ENCODE measurements at regions not wholly inside any gene's neighbourhood (a gene's known extent, or its start where the extent isn't known, plus 50 kb on each side); places are given as distances from the start of the nearest gene placed in this dataset.
"Not testable (repeated sequence)": the region's sequence is repeated elsewhere in the genome, so short reads cannot be mapped to it uniquely, and the experiment has no call there.

- Mint-ChIP-seq H3K36me3 (ENCODE audit: low read depth) (no peaks in the 10 kb centered on the region), H3K27ac (no peak overlapping the region), H3K4me1 (ENCODE audit: low read depth) (no peaks in the 10 kb centered on the region), H3K4me3 (ENCODE audit: low read depth) (no peak overlapping the region), H3K9me3 (no peaks in the 10 kb centered on the region), H3K27me3 (ENCODE audit: low read depth) (peaks cover 21% of the 10 kb centered on the region)
- intact Hi-C loops (cut with micrococcal nuclease), result no loop called here
- DNase-seq (ENCODE audit: low spot score), result no peak
Measured at GRCh38 chr17:51347851-51348584, 87.7 kb downstream of the UTP18 start.

- H3K4me1 Mint-ChIP-seq (ENCODE audit: low read depth), result no peaks in the 10 kb centered on the region
- DNase-seq (ENCODE audit: low spot score), result no peak
- H3K27me3 Mint-ChIP-seq (ENCODE audit: low read depth), result peaks cover 22% of the 10 kb centered on the region
- no peak overlapping the region for H3K27ac Mint-ChIP-seq
- H3K9me3 Mint-ChIP-seq, result no peaks in the 10 kb centered on the region
- intact Hi-C loops (cut with micrococcal nuclease), result no loop called here
- no peak overlapping the region for H3K4me3 Mint-ChIP-seq (ENCODE audit: low read depth)
- H3K36me3 Mint-ChIP-seq (ENCODE audit: low read depth), result no peaks in the 10 kb centered on the region
Measured at GRCh38 chr17:51351080-51351479, 90.7 kb downstream of the UTP18 start.

GRCh38 chr17:51351890-51352289, 91.5 kb downstream of the UTP18 start:
- Mint-ChIP-seq H3K27ac (no peak overlapping the region), H3K36me3 (ENCODE audit: low read depth) (no peaks in the 10 kb centered on the region), H3K27me3 (ENCODE audit: low read depth) (peaks cover 21% of the 10 kb centered on the region), H3K9me3 (no peaks in the 10 kb centered on the region), H3K4me3 (ENCODE audit: low read depth) (no peak overlapping the region), H3K4me1 (ENCODE audit: low read depth) (no peaks in the 10 kb centered on the region)
- intact Hi-C loops (cut with micrococcal nuclease), result no loop called here
- no peak for DNase-seq (ENCODE audit: low spot score)

- Mint-ChIP-seq H3K27me3 (ENCODE audit: low read depth) (peaks cover 19% of the 10 kb centered on the region), H3K36me3 (ENCODE audit: low read depth) (no peaks in the 10 kb centered on the region), H3K27ac (no peak overlapping the region), H3K4me3 (ENCODE audit: low read depth) (no peak overlapping the region), H3K9me3 (no peaks in the 10 kb centered on the region), H3K4me1 (ENCODE audit: low read depth) (no peaks in the 10 kb centered on the region)
- intact Hi-C loops (cut with micrococcal nuclease), result no loop called here
- DNase-seq (ENCODE audit: low spot score), result no peak
Measured at GRCh38 chr17:51352798-51353197, 92.5 kb downstream of the UTP18 start.

- H3K27me3 Mint-ChIP-seq (ENCODE audit: low read depth), result peaks cover 19% of the 10 kb centered on the region
Measured at GRCh38 chr17:51353296-51353695, 93.0 kb downstream of the UTP18 start.

DNA sequence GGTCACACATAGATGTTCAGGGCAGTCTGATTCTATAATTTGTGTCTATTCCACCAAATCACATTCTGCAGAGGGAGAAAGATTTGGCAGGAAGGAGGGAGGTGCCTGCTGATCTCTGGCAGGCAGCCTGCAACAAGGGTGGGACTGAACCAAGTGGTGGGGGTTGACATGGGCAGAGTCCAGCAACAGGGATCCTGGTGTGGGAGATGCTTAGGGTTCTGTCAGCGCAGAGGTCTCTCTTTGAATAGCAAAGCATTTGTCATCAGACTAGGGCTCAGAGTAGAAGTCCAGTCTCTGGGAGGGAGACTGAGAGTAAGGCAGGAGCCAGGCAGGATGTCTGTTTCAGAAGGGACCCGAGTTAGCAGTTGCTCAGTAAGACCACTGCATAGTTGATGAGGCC, 94.6 kb downstream of the UTP18 start:
- no peak overlapping the region for H3K4me3 Mint-ChIP-seq (ENCODE audit: low read depth)
- no peak overlapping the region for H3K27ac Mint-ChIP-seq
- H3K27me3 Mint-ChIP-seq (ENCODE audit: low read depth), result peaks cover 16% of the 10 kb centered on the region
- H3K4me1 Mint-ChIP-seq (ENCODE audit: low read depth), result no peaks in the 10 kb centered on the region
- intact Hi-C loops (cut with micrococcal nuclease), result no loop called here
- H3K9me3 Mint-ChIP-seq, result no peaks in the 10 kb centered on the region
- no peaks in the 10 kb centered on the region for H3K36me3 Mint-ChIP-seq (ENCODE audit: low read depth)
- DNase-seq (ENCODE audit: low spot score), result no peak

More at GRCh38 chr17:51353296-51353695, 93.0 kb downstream of the UTP18 start:
- H3K4me3 Mint-ChIP-seq (ENCODE audit: low read depth), result no peak overlapping the region
- H3K4me1 Mint-ChIP-seq (ENCODE audit: low read depth), result no peaks in the 10 kb centered on the region
- H3K27ac Mint-ChIP-seq, result no peak overlapping the region
- no peaks in the 10 kb centered on the region for H3K9me3 Mint-ChIP-seq
- no peaks in the 10 kb centered on the region for H3K36me3 Mint-ChIP-seq (ENCODE audit: low read depth)
- DNase-seq (ENCODE audit: low spot score), result no peak
- intact Hi-C loops (cut with micrococcal nuclease), result no loop called here

DNA sequence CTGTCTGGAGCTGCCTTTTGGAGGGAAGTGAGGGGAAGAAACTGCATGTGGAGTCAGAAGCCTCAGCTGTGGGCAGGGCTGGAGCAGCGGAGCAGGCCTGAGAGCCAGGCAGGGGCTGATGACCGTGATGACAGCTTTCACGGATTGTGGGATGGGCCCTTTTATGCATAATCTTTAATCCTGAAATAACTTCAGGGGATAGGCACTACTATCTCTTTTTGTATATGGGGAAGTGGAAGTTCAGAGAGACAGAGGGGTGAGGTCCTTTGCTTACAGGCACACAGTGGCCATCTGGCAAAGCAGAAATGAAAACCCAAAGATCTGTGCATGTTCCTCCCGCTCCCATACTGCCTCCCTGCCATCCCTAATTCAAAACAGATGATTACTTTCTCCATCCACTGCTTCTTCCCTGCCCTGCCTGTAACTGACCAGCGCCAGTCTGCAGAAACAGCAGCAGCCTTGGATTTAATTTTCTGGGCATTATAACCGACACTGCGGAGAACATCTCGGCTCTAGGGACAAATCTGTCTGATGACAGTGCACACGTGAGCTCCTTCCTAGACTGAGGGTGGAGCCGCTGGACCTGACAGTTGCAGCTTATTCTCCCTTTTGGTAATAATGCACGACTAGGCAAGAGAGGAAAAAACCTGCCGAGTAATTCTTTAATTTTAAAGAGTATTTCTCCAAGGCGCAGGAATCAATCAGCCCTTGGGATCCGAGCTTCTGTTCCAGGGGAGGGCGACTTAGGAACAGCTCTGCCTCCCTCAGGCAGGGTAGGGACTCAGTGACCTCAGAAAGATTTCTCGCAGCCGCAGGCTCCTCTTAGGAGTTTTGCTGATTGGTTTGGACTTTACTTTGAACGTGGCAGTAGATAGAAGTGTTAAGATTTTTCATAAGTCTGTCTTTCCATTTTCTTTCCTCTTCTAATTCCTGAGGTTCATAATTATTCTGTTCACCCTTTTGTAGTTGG, 95.4 kb downstream of the UTP18 start:
- no peak overlapping the region for H3K4me3 Mint-ChIP-seq (ENCODE audit: low read depth)
- H3K36me3 Mint-ChIP-seq (ENCODE audit: low read depth), result no peaks in the 10 kb centered on the region
- peaks cover 19% of the 10 kb centered on the region for H3K27me3 Mint-ChIP-seq (ENCODE audit: low read depth)
- no peaks in the 10 kb centered on the region for H3K9me3 Mint-ChIP-seq
- no peaks in the 10 kb centered on the region for H3K4me1 Mint-ChIP-seq (ENCODE audit: low read depth)
- DNase-seq (ENCODE audit: low spot score), result no peak
- intact Hi-C loops (cut with micrococcal nuclease), result no loop called here
- H3K27ac Mint-ChIP-seq, result no peak overlapping the region

DNA sequence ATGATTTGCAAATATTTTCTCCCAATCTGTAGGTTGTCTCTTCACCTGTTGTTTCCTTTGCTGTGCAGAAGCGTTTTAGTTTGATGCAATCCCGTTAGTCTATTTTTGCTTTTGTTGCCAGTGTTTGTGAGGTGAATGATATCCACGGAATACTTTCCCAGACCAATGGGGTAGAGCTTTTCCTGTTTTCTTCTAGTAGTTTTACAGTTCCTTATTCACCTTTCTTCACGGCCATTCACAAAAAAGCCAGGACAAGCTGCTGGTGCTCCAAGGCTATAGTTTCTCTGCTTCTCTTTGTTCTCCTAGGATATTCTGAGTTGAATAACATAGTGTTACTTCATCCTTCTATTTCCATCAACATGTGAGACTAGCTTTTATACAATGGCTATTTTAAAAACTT, 98.7 kb downstream of the UTP18 start:
- H3K27ac Mint-ChIP-seq, result no peak overlapping the region
- DNase-seq (ENCODE audit: low spot score), result no peak
- no peaks in the 10 kb centered on the region for H3K9me3 Mint-ChIP-seq
- H3K36me3 Mint-ChIP-seq (ENCODE audit: low read depth), result no peaks in the 10 kb centered on the region
- peaks cover 7% of the 10 kb centered on the region for H3K27me3 Mint-ChIP-seq (ENCODE audit: low read depth)
- H3K4me3 Mint-ChIP-seq (ENCODE audit: low read depth), result no peak overlapping the region
- intact Hi-C loops (cut with micrococcal nuclease), result no loop called here
- no peaks in the 10 kb centered on the region for H3K4me1 Mint-ChIP-seq (ENCODE audit: low read depth)

- Mint-ChIP-seq H3K27ac (no peak overlapping the region), H3K4me1 (ENCODE audit: low read depth) (peaks cover 8% of the 10 kb centered on the region), H3K36me3 (ENCODE audit: low read depth) (no peaks in the 10 kb centered on the region), H3K27me3 (ENCODE audit: low read depth) (peaks cover 7% of the 10 kb centered on the region), H3K4me3 (ENCODE audit: low read depth) (no peak overlapping the region), H3K9me3 (no peaks in the 10 kb centered on the region)
- DNase-seq (ENCODE audit: low spot score), result no peak
- intact Hi-C loops (cut with micrococcal nuclease), result no loop called here
Measured at GRCh38 chr17:51362811-51363585, 102.7 kb downstream of the UTP18 start.

GRCh38 chr17:51365090-51365489, 104.7 kb downstream of the UTP18 start:
- H3K9me3 Mint-ChIP-seq, result no peaks in the 10 kb centered on the region
- H3K4me1 Mint-ChIP-seq (ENCODE audit: low read depth), result peaks cover 8% of the 10 kb centered on the region
- intact Hi-C loops (cut with micrococcal nuclease), result no loop called here
- no peak overlapping the region for H3K27ac Mint-ChIP-seq
- peaks cover 5% of the 10 kb centered on the region for H3K27me3 Mint-ChIP-seq (ENCODE audit: low read depth)
- no peaks in the 10 kb centered on the region for H3K36me3 Mint-ChIP-seq (ENCODE audit: low read depth)
- no peak overlapping the region for H3K4me3 Mint-ChIP-seq (ENCODE audit: low read depth)
- no peak for DNase-seq (ENCODE audit: low spot score)

- H3K4me1 Mint-ChIP-seq (ENCODE audit: low read depth), result peaks cover 8% of the 10 kb centered on the region
- no peaks in the 10 kb centered on the region for H3K9me3 Mint-ChIP-seq
- no peak for DNase-seq (ENCODE audit: low spot score)
- H3K27me3 Mint-ChIP-seq (ENCODE audit: low read depth), result peaks cover 2% of the 10 kb centered on the region
- H3K27ac Mint-ChIP-seq, result no peak overlapping the region
- no peak overlapping the region for H3K4me3 Mint-ChIP-seq (ENCODE audit: low read depth)
- no peaks in the 10 kb centered on the region for H3K36me3 Mint-ChIP-seq (ENCODE audit: low read depth)
- intact Hi-C loops (cut with micrococcal nuclease), result no loop called here
Measured at GRCh38 chr17:51366866-51367265, 106.5 kb downstream of the UTP18 start.

DNA sequence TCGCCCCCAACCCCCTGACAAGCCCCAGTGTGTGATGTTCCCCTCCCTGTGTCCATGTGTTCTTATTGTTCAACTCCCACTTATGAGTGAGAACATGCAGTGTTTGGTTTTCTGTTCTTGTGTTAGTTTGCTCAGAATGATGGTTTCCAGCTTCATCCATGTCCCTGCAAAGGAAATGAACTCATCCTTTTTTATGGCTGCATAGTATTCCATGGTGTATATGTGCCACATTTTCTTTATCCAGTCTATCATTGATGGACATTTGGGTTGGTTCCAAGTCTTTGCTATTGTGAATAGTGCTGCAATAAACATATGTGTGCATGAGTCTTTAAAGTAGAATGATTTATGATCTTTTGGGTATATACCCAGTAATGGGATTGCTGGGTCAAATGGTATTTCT, 107.5 kb downstream of the UTP18 start:
- H3K4me3 Mint-ChIP-seq (ENCODE audit: low read depth); H3K27me3 Mint-ChIP-seq (ENCODE audit: low read depth); H3K4me1 Mint-ChIP-seq (ENCODE audit: low read depth); H3K36me3 Mint-ChIP-seq (ENCODE audit: low read depth); H3K9me3 Mint-ChIP-seq; DNase-seq (ENCODE audit: low spot score); H3K27ac Mint-ChIP-seq; intact Hi-C loops (cut with micrococcal nuclease): not testable (repeated sequence)
